HG02938 (cell line): ENCODE measurements at regions not wholly inside any gene's neighbourhood (a gene's known extent, or its start where the extent isn't known, plus 50 kb on each side); places are given as distances from the start of the nearest gene placed in this dataset.
A peak's percentile ranks its signal among the peaks of the same experiment; 100 is the strongest.
"Not testable (repeated sequence)": the region's sequence is repeated elsewhere in the genome, so short reads cannot be mapped to it uniquely, and the experiment has no call there.

Experiments
- ATAC-seq: cut with Tn5 transposase; IDR thresholded peaks from one replicate; pipeline ENCODE4 v1.9.1; 2021; ENCODE audit warnings: mild to moderate bottlenecking, moderate library complexity; ENCODE audit not compliant: unreplicated experiment

GRCh38 chr9:68593760-68594159, 53.1 kb upstream of the TMEM252 start:
- not testable (repeated sequence) for ATAC-seq

GRCh38 chr9:68595868-68596267, 55.2 kb upstream of the TMEM252 start:
- ATAC-seq = no peak

- no peak for ATAC-seq
These were observed 56.8 kb upstream of the TMEM252 start for GRCh38 chr9:68597362-68597997.

DNA sequence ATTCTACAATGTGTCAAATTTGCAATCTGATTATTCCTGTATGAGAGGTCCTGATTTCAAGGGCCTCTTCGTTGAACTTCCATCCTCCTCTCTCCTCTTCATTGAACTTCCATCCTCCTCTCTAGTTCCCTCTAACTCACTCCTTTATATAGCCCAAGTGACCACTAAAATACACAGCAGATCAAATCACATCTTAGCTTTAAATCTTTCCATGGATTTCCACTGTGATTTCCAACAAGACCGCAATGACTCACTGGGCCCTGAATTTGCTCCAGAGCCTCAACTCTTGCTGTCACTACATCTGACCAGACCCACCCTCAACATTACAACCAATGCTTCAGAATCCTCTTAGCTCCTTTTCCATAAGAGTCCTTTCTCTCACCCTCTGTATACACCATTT, 59.1 kb upstream of the TMEM252 start:
- ATAC-seq = no peak

DNA sequence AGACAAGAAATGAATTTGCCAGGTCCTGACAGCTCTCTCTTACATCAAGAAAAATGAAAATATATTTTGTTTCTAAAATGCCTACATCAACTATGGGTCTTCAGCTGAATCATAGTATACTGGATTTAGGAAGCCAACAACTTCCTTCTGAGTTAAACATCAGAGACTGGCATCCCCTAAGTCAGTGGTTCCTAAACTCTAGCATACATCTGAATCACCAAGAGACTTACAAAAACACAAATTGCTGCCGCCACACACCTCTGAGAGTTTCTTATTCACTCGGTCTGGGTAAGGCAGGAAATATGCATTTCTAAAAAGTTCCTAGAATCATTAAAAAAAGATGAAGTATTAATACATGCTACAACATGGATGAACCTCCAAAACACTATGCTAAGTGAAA, 60.4 kb upstream of the TMEM252 start:
- no peak for ATAC-seq

GRCh38 chr9:68603371-68603770, 62.7 kb upstream of the TMEM252 start:
- ATAC-seq = no peak

DNA sequence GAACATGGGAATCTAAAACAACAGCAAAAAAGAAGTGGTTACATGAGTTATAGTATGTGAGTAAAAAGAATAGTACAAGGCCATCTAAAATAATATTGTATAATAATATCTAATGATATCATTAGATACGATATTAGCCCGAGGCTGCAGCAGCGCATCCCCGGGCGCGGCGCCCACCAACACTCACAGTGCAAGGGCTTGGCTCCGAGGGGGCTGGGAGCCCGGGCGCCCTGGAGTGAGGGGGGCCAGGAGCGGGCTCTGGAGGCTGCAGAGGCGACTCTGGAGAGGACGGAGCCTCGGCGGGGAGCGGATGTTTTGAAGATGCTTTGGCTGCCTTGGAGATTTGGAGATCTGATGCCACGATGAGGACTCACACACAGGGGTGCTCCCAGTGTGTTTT, 68.1 kb upstream of the TMEM252 start:
- ATAC-seq = no peak

GRCh38 chr9:68609901-68610415, 69.3 kb upstream of the TMEM252 start:
- ATAC-seq = no peak

DNA sequence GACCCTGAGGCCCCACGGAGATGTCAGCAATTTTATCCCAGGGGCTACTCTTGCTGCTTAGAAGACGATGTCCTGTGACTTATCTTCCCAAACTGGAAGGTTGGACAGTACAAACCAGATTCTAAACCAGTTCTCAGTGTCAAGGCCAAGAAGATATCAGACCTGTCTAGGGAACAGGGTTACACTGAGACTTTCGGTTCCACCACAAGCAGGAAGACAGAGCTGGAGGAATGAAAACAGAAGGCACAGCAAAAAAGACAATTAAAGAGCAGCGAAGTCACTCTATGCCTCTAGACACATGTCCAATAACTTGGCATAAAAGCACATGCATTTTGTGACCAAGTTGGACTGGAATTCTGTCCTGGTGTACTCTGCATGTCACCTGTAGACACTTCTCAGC, 73.4 kb upstream of the TMEM252 start:
- no peak for ATAC-seq

- not testable (repeated sequence) for ATAC-seq
These were observed 76.3 kb upstream of the TMEM252 start for GRCh38 chr9:68617011-68617410.

GRCh38 chr9:68619072-68619471, 78.4 kb upstream of the TMEM252 start:
- ATAC-seq = no peak

DNA sequence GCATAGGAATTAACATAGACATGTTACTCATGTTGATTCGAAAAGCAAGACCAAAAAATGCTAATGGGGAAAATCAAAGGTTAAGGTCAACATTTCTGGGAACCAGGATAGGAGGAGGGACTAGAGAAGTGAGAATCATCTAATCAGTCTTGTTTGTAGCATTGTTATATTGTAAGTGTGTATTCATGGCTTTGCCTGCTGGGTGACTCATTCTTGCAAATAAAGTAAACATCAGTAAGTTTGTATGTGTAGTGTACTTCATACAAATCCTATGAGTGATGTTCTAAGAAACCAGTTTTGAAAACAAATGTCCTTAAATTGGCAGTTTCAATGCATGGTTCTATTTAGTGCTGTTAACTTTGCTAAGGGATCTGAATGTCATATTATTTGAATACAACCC, 79.0 kb upstream of the TMEM252 start:
- no peak for ATAC-seq

- ATAC-seq = no peak
These were observed 79.5 kb upstream of the PIP5K1B start for GRCh38 chr9:68625559-68625958.

GRCh38 chr9:68626526-68626925, 78.5 kb upstream of the PIP5K1B start:
- ATAC-seq = no peak

- no peak for ATAC-seq
These were observed 77.9 kb upstream of the PIP5K1B start for GRCh38 chr9:68627104-68627503.

DNA sequence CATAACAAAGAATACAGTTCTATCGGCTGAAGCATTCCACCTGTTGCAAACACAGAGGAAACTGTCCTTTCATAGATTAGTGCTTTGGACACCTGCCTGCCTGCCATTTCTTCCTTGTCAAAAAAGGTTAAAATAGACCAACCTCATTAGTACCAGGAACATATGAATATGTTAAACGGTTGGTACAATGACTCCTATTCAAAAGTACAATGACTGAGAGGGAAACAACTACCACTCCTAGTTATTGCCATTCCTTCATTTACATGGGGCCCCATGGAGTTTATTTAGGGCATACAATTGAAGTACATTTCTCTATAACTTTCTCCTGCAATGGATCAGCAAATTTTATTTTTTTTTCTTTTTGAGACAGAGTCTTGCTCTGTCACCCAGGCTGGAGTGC, 77.4 kb upstream of the PIP5K1B start:
- ATAC-seq = no peak

DNA sequence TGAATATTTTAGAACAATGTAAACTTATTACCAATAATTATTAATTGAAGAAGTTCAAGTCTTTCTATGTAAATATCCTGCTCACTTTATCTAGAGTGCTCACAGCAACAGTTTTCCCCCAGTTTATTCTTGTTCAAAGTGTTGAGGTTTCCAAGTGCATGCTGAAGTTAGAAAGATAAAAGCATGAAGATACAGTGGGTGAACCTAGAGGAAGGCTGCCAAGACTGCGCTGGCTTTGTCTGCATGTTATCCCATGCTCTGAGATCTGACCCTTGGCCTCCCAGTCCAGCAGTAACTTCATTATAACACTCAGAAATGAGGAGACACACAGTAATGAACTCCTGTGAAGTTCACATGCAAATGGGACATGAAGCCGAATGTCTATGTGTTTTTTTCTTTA, 76.0 kb upstream of the PIP5K1B start:
- ATAC-seq = no peak

DNA sequence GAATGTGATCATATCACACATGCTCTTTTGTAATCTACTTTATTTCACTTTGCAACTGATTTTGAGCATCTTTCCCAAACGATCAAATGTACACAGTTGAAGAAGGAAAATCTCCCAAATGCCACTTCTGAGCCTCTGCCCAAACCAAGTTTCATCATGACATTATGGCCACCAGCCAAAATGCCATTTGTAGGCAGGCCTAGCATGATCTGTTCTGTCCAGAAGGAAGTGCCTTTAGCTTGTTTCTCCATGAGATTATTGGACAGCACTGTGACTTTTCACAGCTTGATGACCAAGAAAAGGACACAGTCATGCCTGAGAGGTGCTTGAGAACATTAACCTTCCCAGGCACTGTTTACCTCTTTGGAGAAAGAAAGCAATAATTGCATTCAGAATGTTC, 73.2 kb upstream of the PIP5K1B start:
- no peak for ATAC-seq

DNA sequence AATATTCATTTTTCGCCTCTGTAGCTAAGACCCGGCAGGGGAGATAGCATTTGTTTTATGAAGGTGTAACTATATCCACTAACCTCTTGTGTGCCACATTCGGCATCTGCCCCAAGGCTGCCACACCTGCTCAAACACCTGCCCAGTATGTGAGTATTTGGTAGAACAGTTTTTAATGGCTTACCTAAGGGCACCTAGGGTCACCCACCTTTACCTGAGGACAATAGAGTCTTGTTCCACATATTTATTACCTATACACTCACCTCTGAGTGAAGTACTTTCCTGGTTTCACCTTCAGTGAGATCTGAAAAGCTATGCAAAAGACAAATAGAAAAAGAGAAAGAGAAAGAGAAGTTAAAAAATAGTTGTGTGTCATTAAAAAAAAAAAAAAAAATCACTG, 68.0 kb upstream of the PIP5K1B start:
- no peak for ATAC-seq

GRCh38 chr9:68639261-68639660, 65.8 kb upstream of the PIP5K1B start:
- ATAC-seq = not testable (repeated sequence)

DNA sequence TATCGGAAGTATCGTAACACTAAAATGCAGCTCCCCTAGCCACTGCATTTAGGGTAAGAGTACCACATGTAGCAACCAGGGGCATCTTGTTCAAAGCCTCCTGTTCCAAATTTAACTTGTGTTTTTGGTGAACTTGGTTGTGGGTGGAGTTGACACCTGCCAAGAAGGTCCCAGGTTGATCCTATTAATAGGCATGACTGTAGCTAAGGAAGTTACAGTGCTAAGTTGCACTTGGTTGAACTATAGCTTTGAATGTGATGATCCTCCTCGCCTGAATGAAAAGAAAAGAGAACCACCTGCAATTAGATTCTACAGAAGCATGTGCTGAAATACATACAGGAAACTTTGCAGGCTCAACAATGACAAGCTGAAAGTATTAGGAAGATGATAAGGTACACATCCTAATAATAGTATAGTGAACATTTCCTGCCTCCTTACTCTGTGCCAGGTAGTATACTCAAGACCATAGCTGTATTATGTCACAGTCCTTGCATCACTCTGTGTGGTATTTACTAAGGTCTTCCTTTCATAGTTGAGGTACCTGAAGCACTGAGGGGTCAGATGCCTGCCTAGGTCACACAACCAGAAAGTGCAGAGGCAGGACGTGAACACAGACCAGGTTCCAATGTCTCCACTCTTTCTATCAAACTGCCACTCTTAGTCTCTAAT, 64.5 kb upstream of the PIP5K1B start:
- ATAC-seq = no peak

- ATAC-seq = peak; percentile 61
These were observed 60.9 kb upstream of the PIP5K1B start for GRCh38 chr9:68643901-68644809.
